AG04450 (cell line): ENCODE measurements at regions not wholly inside any gene's neighbourhood (a gene's known extent, or its start where the extent isn't known, plus 50 kb on each side); places are given as distances from the start of the nearest gene placed in this dataset. TPM values are rescaled to one million over a fixed set of nuclear protein-coding genes. Genes with fewer than 3 reads are reported as not detected.

Source experiments
- CTCF ChIA-PET: fragments of 300-600, 350-600 bp; formaldehyde crosslinking; extraction: SDS; loops from one replicate; lab custom pipeline; 2022; ENCODE audit warnings: antibody characterized with exemption, inconsistent platforms; lab: Charles Lee
- POLR2A ChIA-PET: fragments of 350-600 bp; formaldehyde crosslinking; extraction: SDS; loops from one replicate; lab custom pipeline; 2021; ENCODE audit warnings: antibody characterized with exemption, inconsistent platforms; lab: Yijun Ruan, JAX
- DNase-seq: peaks from one replicate; pipeline ENCODE4 v3.0.0-alpha.2; 2011; ENCODE audit warnings: low read depth, low spot score
- H3K27ac ChIP-seq: one replicate; pipeline ENCODE4 v1.5.1; 2012; ENCODE audit warnings: low read depth, low read length, control low read depth
- H3K27me3 ChIP-seq: one replicate; pipeline ENCODE4 v1.6.0; 2012; ENCODE audit warnings: low read length; ENCODE audit not compliant: control insufficient read depth, insufficient read depth
- H3K4me3 ChIP-seq: 2 replicates; pipeline ENCODE4 v1.5.1; 2011; ENCODE audit warnings: mild to moderate bottlenecking, low read depth, low read length, control low read depth
- H3K9me3 ChIP-seq: 2 replicates; pipeline ENCODE4 v1.5.1; 2012; ENCODE audit warnings: low read length; ENCODE audit not compliant: control insufficient read depth, insufficient read depth
- small RNA-seq: library from RNA; depleted of rRNA; stranded (forward); fragments of <200 nt; gene quantifications from one replicate; pipeline ENCODE3, GENCODE V24; 2012; ENCODE audit warnings: low read depth; ENCODE audit not compliant: insufficient read length
- TF ChIP-seq, protein P1 (sequence below): IDR thresholded peaks from 2 replicates; pipeline ENCODE4 v1.5.1; 2011; ENCODE audit warnings: low read depth, low read length, control low read depth, inconsistent platforms

DNA sequence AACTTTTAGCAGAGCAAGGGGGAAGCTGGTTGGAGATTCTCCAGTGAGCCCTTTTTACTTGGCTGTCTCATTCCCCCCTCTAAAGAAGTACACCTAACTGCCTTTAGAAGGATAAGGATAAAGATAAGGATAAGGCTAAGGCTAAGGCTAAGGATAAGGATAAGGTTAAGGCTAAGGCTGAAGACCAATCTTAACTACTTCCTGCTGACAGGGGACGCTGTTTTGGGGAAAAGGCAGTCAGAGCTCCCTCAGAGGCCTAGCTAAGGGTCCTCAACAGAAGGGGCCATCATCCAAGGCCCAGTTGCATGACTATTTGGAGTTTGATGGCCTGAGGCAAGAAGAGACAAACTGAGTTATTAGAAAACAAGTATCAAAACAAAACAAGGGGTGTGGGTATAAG, 94.3 kb upstream of the ARPP21 start:
- Histone ChIP-seq H3K27me3 (no peaks in the 10 kb centered on the region), H3K4me3 (no peak overlapping the region), H3K9me3 (peaks cover 7% of the 10 kb centered on the region), H3K27ac (no peak overlapping the region)
- TF ChIP-seq, protein P1, sequence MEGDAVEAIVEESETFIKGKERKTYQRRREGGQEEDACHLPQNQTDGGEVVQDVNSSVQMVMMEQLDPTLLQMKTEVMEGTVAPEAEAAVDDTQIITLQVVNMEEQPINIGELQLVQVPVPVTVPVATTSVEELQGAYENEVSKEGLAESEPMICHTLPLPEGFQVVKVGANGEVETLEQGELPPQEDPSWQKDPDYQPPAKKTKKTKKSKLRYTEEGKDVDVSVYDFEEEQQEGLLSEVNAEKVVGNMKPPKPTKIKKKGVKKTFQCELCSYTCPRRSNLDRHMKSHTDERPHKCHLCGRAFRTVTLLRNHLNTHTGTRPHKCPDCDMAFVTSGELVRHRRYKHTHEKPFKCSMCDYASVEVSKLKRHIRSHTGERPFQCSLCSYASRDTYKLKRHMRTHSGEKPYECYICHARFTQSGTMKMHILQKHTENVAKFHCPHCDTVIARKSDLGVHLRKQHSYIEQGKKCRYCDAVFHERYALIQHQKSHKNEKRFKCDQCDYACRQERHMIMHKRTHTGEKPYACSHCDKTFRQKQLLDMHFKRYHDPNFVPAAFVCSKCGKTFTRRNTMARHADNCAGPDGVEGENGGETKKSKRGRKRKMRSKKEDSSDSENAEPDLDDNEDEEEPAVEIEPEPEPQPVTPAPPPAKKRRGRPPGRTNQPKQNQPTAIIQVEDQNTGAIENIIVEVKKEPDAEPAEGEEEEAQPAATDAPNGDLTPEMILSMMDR: no peak
- no peak for DNase-seq
- CTCF ChIA-PET: no interaction called here
- POLR2A ChIA-PET: no interaction called here

DNA sequence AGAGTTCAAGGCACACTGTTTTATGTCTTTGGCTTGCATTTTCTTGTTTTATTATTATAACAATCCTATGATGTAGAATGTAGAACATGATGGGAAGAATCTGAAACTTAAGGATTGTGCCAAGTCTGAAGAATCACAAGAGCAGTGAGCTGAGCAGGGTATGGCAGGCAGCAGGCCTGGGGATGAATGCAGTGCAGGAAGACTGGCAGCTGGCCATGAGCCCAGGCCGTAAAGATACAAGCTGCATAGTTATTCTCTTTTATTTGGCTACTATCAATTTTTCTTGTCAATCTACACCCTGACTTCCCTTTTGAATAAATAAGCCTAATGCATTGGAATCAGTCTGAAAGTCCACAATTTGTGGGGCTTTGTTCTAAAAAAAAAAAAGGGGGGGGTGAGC, 89.6 kb upstream of the ARPP21 start:
- Histone ChIP-seq H3K9me3 (peaks cover 5% of the 10 kb centered on the region; the same call in 1 of the 2 replicates), H3K27me3 (no peaks in the 10 kb centered on the region), H3K4me3 (no peak overlapping the region), H3K27ac (no peak overlapping the region)
- DNase-seq: no peak
- CTCF ChIA-PET: no interaction called here
- TF ChIP-seq, protein P1: no peak
- POLR2A ChIA-PET: no interaction called here

DNA sequence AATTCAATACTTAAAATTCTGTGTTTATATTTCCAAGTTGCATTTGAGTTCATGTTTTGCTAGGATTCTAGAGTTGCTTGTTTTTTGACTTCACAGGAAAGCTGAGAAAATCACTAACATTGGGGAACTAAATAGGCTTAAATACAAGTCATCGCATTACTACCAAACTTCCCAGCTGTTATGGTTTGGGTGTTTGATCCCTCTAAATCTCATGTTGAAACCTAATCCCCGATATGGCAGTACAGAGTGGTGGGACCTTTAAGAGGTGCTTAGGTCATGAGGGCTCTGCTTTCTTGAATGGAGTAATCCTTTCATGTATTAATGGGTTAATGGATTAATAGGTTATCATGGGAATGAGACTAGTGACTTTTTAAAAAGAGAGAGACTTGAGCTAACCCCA, 77.2 kb upstream of the ARPP21 start:
- DNase-seq: no peak
- TF ChIP-seq, protein P1: no peak
- Histone ChIP-seq H3K27ac (no peak overlapping the region), H3K9me3 (peaks cover 8% of the 10 kb centered on the region; the same call in 1 of the 2 replicates), H3K4me3 (no peak overlapping the region), H3K27me3 (no peaks in the 10 kb centered on the region)
- ChIA-PET CTCF (interaction anchor here (1.1 kb wide), 1 partner anchor 10 kb away, joined by 4 read pairs; no protein-coding TSS in a partner anchor), POLR2A (no interaction called here)

DNA sequence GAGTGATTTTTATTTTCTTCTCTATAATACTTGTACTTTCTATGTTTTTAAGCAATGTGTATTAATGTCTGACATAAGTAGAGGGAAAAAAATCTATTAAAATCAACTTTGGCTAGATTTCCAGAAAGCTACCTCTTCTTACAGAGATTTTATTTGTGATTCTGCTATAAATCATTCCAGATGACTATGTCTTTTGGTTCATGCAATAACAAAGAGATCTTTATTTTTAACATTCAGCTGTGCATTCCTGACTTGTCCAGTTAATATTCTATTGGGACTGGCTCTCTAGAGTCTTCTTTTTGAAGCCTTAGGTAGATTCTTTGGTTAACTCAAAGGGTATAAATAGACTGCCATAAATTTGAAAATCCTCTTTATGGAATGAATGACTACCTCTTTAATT, 74.3 kb upstream of the ARPP21 start:
- ChIA-PET POLR2A (no interaction called here), CTCF (interaction anchor here (0.6 kb wide), 1 partner anchor 569 kb away, joined by 12 read pairs; no protein-coding TSS in a partner anchor)
- no peak for DNase-seq
- Histone ChIP-seq H3K9me3 (no peaks in the 10 kb centered on the region; the same call in 1 of the 2 replicates), H3K4me3 (no peak overlapping the region), H3K27ac (no peak overlapping the region), H3K27me3 (no peaks in the 10 kb centered on the region)
- TF ChIP-seq, protein P1: no peak

Small RNA genes lying in the stretch of these regions (small RNA-seq; reads per million reads assigned to genes)
- not detected for gene RNU6-243P
